HEK293T (cell line): ENCODE measurements at regions not wholly inside any gene's neighbourhood (a gene's known extent, or its start where the extent isn't known, plus 50 kb on each side); places are given as distances from the start of the nearest gene placed in this dataset.

Experiments
- CTCF ChIA-PET: fragments of 350-600 bp; formaldehyde crosslinking; extraction: SDS; loops from one replicate; lab custom pipeline; 2021; ENCODE audit warnings: antibody characterized with exemption, inconsistent platforms; lab: Yijun Ruan, JAX
- POLR2A ChIA-PET: fragments of 350-600 bp; formaldehyde crosslinking; extraction: SDS; loops from one replicate; lab custom pipeline; 2020; ENCODE audit warnings: antibody characterized with exemption, inconsistent platforms; lab: Yijun Ruan, JAX
- DNase-seq: peaks from one replicate; pipeline ENCODE4 v3.0.0; 2012; ENCODE audit warnings: mixed read lengths; ENCODE audit errors: extremely low spot score
- ARNT ChIP-seq: fragments of 450-650 bp; IDR thresholded peaks from 2 replicates; pipeline ENCODE4 v1.6.1; 2017; ENCODE audit warnings: mild to moderate bottlenecking
- BHLHE40 ChIP-seq: fragments of 450-650 bp; IDR thresholded peaks from 2 replicates; pipeline ENCODE4 v1.6.1; 2016; ENCODE audit warnings: mild to moderate bottlenecking, moderate library complexity, borderline replicate concordance
- CTBP1 ChIP-seq: fragments of 450-650 bp; IDR thresholded peaks from 2 replicates; pipeline ENCODE4 v1.6.1; 2016; ENCODE audit warnings: borderline replicate concordance
- ELF4 ChIP-seq: fragments of 450-650 bp; IDR thresholded peaks from 2 replicates; pipeline ENCODE4 v1.6.1; 2017; ENCODE audit warnings: antibody characterized with exemption
- FOXA1 ChIP-seq: fragments of 450-650 bp; IDR thresholded peaks from 2 replicates; pipeline ENCODE4 v1.6.1; 2016; ENCODE audit warnings: mild to moderate bottlenecking
- FOXK2 ChIP-seq: fragments of 450-650 bp; IDR thresholded peaks from 2 replicates; pipeline ENCODE4 v1.6.1; 2016; ENCODE audit warnings: mild to moderate bottlenecking
- FOXM1 ChIP-seq: fragments of 450-650 bp; IDR thresholded peaks from 2 replicates; pipeline ENCODE4 v1.6.1; 2017; ENCODE audit warnings: mild to moderate bottlenecking, borderline replicate concordance
- HDGF ChIP-seq: fragments of 450-650 bp; IDR thresholded peaks from 2 replicates; pipeline ENCODE4 v1.6.1; 2017; ENCODE audit warnings: antibody characterized with exemption, borderline replicate concordance
- L3MBTL2 ChIP-seq: fragments of 450-650 bp; conservative IDR thresholded peaks from 2 replicates; pipeline ENCODE4 v1.6.1; 2016; ENCODE audit warnings: mild to moderate bottlenecking
- LEF1 ChIP-seq: fragments of 450-650 bp; IDR thresholded peaks from 2 replicates; pipeline ENCODE4 v1.6.1; 2017; ENCODE audit warnings: mild to moderate bottlenecking, borderline replicate concordance
- NFRKB ChIP-seq: fragments of 450-650 bp; IDR thresholded peaks from 2 replicates; pipeline ENCODE4 v1.6.1; 2016; ENCODE audit warnings: mild to moderate bottlenecking, moderate library complexity
- PKNOX1 ChIP-seq: fragments of 450-650 bp; IDR thresholded peaks from 2 replicates; pipeline ENCODE4 v1.6.1; 2016
- SP1 ChIP-seq: fragments of 450-650 bp; IDR thresholded peaks from 2 replicates; pipeline ENCODE4 v1.6.1; 2017
- SUZ12 ChIP-seq: fragments of 450-650 bp; IDR thresholded peaks from 2 replicates; pipeline ENCODE4 v1.6.1; 2016; ENCODE audit warnings: mild to moderate bottlenecking
- TARDBP ChIP-seq: fragments of 450-650 bp; IDR thresholded peaks from 2 replicates; pipeline ENCODE4 v1.6.1; 2016
- ZNF384 ChIP-seq: fragments of 450-650 bp; IDR thresholded peaks from 2 replicates; pipeline ENCODE4 v1.6.1; 2016

DNA sequence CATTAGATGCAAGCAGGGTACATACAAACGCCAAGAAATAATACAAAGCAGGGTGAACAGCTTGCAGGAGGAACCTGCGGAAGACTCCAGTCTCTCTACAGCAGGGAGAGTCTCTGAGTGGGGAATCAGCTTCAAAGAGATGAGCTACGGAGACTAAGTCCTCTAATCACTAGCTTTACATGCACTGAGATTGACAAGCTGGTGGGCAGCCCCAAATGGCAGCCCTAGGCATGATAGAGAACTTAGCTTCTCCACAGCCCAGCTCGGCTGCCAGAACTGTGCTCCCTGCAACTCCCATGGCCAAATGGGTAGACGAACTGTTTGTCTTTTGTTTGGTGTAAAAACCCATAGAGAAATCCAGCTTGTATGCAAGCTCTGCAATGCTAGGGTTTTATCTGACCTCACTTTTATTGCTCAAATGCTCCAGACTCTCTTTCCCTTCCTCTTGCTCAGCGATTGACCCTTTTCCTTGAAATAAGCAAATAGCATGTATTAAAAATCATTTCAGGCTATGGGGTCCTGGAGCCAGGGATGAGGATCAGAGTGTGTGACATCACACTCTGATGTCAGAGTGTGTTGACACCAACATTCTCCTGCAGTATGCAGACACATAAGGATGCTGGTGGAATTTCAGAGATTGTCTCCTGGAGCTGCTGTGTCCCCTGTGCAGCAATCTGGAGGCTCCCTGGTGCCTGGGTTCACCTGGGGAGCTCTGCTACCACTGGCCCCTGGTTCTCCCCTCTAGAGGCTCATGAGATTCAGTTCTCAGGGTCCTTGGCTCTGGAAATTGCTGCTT is 238.5 kb downstream of the TTLL7 start:
- CTCF ChIA-PET: interaction anchor here (0.7 to 1.1 kb wide), 2 partner anchors 9 to 11 kb away, joined by 3 to 4 read pairs; no protein-coding TSS in a partner anchor
- POLR2A ChIA-PET: no interaction called here
- no peak for TF ChIP-seq FOXA1
- TF ChIP-seq L3MBTL2: no peak
- no peak for TF ChIP-seq SUZ12
- no peak for TF ChIP-seq ARNT
- no peak for TF ChIP-seq SP1
- DNase-seq: no peak

DNA sequence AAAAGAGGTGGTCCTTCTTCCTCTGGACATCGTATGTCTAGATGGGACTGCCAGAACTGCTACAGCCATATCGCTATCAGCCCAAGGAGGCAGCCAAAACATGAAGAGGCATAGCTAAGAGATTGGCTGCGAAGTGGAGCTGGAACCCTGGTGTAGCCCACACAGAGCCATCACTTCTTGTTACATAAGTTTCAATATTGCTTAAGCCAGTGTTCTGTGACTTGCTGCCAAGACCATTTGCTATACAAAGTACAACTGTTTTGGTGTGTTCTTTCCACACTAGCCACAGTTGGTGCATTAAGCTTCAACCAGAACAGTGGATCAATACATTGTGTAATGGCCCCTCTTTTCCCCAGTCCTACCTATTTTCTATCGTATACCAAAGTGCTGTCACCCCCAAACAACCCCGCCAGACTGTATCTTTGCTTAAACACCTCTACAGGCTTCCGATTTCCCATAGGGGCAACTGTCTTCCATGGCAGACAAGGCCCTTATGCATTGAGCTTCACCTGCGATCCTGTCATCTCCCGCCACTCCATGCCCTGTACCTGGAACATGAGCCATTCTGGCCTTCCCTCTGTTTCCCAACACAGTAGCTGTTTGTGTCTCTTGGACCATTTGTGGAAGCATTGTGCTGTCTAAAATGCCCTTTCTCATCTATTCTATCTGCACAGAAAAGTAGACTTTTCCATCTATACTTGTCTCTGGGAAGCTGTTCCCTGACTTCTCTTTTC is 241.8 kb downstream of the TTLL7 start:
- CTCF ChIA-PET: no interaction called here
- TF ChIP-seq NFRKB (no peak), TARDBP (no peak), PKNOX1 (no peak), ZNF384 (no peak), L3MBTL2 (no peak), BHLHE40 (no peak), HDGF (no peak), LEF1 (no peak), CTBP1 (no peak), SUZ12 (no peak), SP1 (no peak), FOXK2 (no peak), FOXM1 (no peak), FOXA1 (no peak), ELF4 (no peak), ARNT (no peak)
- POLR2A ChIA-PET: no interaction called here
- no peak for DNase-seq

GRCh38 chr1:83751602-83752001 is 247.3 kb downstream of the TTLL7 start:
- CTCF ChIA-PET: no interaction called here
- POLR2A ChIA-PET: no interaction called here

DNA sequence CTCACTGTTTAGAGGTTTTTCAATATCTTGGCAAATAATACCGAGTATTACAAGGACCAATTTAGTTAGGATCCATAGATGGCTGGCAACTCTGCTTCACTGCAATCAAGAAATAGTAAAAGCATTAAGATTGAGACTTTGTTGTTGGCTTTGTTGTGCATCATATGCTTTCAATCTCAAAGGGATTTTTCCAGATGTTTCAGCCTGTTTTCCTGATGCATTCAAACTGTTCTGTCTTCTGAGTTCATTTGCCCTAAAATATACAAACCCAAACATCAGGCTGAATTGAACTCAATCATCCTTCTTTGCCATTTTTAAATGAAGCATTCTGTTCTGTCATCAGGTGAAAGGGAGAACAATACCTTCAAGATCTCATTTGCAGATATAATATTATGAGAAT is 248.7 kb downstream of the TTLL7 start:
- ChIA-PET CTCF (no interaction called here), POLR2A (interaction anchor here (0.8 kb wide), 1 partner anchor 11 kb away, joined by 3 read pairs; no protein-coding TSS in a partner anchor)
- DNase-seq: no peak
- TF ChIP-seq HDGF: no peak
- TF ChIP-seq FOXA1: no peak
- no peak for TF ChIP-seq BHLHE40
- no peak for TF ChIP-seq TARDBP
- TF ChIP-seq L3MBTL2: no peak
- TF ChIP-seq CTBP1: no peak

More at GRCh38 chr1:83751602-83752001, 247.3 kb downstream of the TTLL7 start:
- no peak for DNase-seq
- no peak for TF ChIP-seq ZNF384

GRCh38 chr1:83747853-83748482 is 251.0 kb downstream of the TTLL7 start:
- TF ChIP-seq HDGF (no peak), CTBP1 (no peak), ELF4 (no peak), FOXK2 (no peak), BHLHE40 (no peak), TARDBP (no peak), PKNOX1 (no peak), ARNT (no peak), NFRKB (no peak), FOXM1 (no peak), FOXA1 (no peak), L3MBTL2 (no peak), LEF1 (no peak), ZNF384 (no peak), SP1 (no peak), SUZ12 (no peak)
- POLR2A ChIA-PET: no interaction called here
- CTCF ChIA-PET: no interaction called here
- no peak for DNase-seq

- TF ChIP-seq ZNF384 (no peak), FOXA1 (no peak), NFRKB (no peak), FOXK2 (no peak), ARNT (no peak), FOXM1 (no peak), HDGF (no peak), SUZ12 (no peak), ELF4 (no peak)
- ChIA-PET POLR2A (no interaction called here), CTCF (no interaction called here)
- no peak for DNase-seq
These were observed 252.7 kb downstream of the TTLL7 start for GRCh38 chr1:83746234-83746633.

- CTCF ChIA-PET: interaction anchor here (0.7 kb wide), 1 partner anchor 119 kb away, joined by 3 read pairs; no protein-coding TSS in a partner anchor
- TF ChIP-seq ELF4: no peak
- TF ChIP-seq SP1: no peak
- TF ChIP-seq FOXK2: no peak
- TF ChIP-seq BHLHE40: no peak
- no peak for TF ChIP-seq FOXA1
- no peak for TF ChIP-seq CTBP1
- no peak for TF ChIP-seq SUZ12
- no peak for TF ChIP-seq TARDBP
- no peak for TF ChIP-seq NFRKB
- TF ChIP-seq HDGF: no peak
- TF ChIP-seq ZNF384: no peak
- no peak for TF ChIP-seq LEF1
- no peak for TF ChIP-seq L3MBTL2
- no peak for TF ChIP-seq PKNOX1
- TF ChIP-seq FOXM1: no peak
- no peak for TF ChIP-seq ARNT
- POLR2A ChIA-PET: interaction anchor here (1.4 kb wide), 1 partner anchor 12 kb away, joined by 3 read pairs; no protein-coding TSS in a partner anchor
- no peak for DNase-seq
These were observed 256.5 kb downstream of the TTLL7 start for GRCh38 chr1:83742446-83742845.
